ENCODE measurements at regions not wholly inside any gene's neighbourhood (a gene's known extent, or its start where the extent isn't known, plus 50 kb on each side); places are given as distances from the start of the nearest gene placed in this dataset.

DNA sequence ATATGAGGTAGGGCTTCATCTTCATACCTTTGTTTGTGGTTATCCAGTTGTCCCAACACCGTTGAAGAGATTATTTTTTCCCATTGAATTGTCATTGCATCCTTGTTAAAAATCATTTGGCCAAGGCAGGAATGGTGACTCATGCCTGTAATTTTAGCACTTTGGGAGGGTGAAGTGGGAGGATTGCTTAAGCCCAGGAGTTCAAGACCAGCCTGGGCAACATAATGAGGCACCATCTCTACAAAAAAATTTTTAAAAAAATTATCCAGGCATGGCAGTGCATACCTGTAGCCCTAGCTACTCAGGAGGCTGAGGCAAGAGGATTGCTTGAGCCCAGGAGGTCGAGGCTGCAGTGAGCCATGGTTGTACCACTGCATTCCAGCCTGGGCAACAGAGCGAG, 223.9 kb downstream of the TANC2 start:
- no peak for TF ChIP-seq CTCF (IDR thresholded peaks at IDR 0.05)
- TF ChIP-seq POLR2AphosphoS5 (IDR thresholded peaks at IDR 0.05): no peak
- TF ChIP-seq EP300 (IDR thresholded peaks at IDR 0.05): no peak
- no peak for TF ChIP-seq POLR2A (IDR thresholded peaks at IDR 0.05)
